ENCODE measurements at regions not wholly inside any gene's neighbourhood (a gene's known extent, or its start where the extent isn't known, plus 50 kb on each side); places are given as distances from the start of the nearest gene placed in this dataset.

GRCh38 chr5:77912721-77913120, 136.6 kb upstream of the TBCA start:
- in situ Hi-C loops (cut with HindIII; ENCODE audit: low sequenced_read_pairs) = no loop called here
- no peak overlapping the region for H3K4me3 ChIP-seq (ENCODE audit: low read depth, low read length)
- DNase-seq (ENCODE audit: low read depth) = no peak
- TF ChIP-seq CTCF (IDR thresholded peaks at IDR 0.05; ENCODE audit: low read depth, low read length, missing control alignments) = no peak

- TF ChIP-seq CTCF (IDR thresholded peaks at IDR 0.05; ENCODE audit: low read depth, low read length, missing control alignments) = no peak
- in situ Hi-C loops (cut with HindIII; ENCODE audit: low sequenced_read_pairs) = no loop called here
- no peak overlapping the region for H3K4me3 ChIP-seq (ENCODE audit: low read depth, low read length)
- no peak for DNase-seq (ENCODE audit: low read depth)
These were observed 134.6 kb upstream of the TBCA start for GRCh38 chr5:77910602-77911188.

GRCh38 chr5:77909237-77909636, 133.1 kb upstream of the TBCA start:
- in situ Hi-C loops (cut with HindIII; ENCODE audit: low sequenced_read_pairs) = no loop called here
- TF ChIP-seq CTCF (IDR thresholded peaks at IDR 0.05; ENCODE audit: low read depth, low read length, missing control alignments) = no peak
- no peak for DNase-seq (ENCODE audit: low read depth)
- no peak overlapping the region for H3K4me3 ChIP-seq (ENCODE audit: low read depth, low read length)

GRCh38 chr5:77908787-77909186, 132.6 kb upstream of the TBCA start:
- no peak for DNase-seq (ENCODE audit: low read depth)
- no peak for TF ChIP-seq CTCF (IDR thresholded peaks at IDR 0.05; ENCODE audit: low read depth, low read length, missing control alignments)
- no peak overlapping the region for H3K4me3 ChIP-seq (ENCODE audit: low read depth, low read length)
- in situ Hi-C loops (cut with HindIII; ENCODE audit: low sequenced_read_pairs) = no loop called here

GRCh38 chr5:77907786-77908185, 131.6 kb upstream of the TBCA start:
- no peak overlapping the region for H3K4me3 ChIP-seq (ENCODE audit: low read depth, low read length)
- in situ Hi-C loops (cut with HindIII; ENCODE audit: low sequenced_read_pairs) = no loop called here
- TF ChIP-seq CTCF (IDR thresholded peaks at IDR 0.05; ENCODE audit: low read depth, low read length, missing control alignments) = no peak
- no peak for DNase-seq (ENCODE audit: low read depth)

- DNase-seq (ENCODE audit: low read depth) = no peak
- in situ Hi-C loops (cut with HindIII; ENCODE audit: low sequenced_read_pairs) = no loop called here
- H3K4me3 ChIP-seq (ENCODE audit: low read depth, low read length) = no peak overlapping the region
- TF ChIP-seq CTCF (IDR thresholded peaks at IDR 0.05; ENCODE audit: low read depth, low read length, missing control alignments) = no peak
These were observed 130.7 kb upstream of the TBCA start for GRCh38 chr5:77906806-77907205.

- in situ Hi-C loops (cut with HindIII; ENCODE audit: low sequenced_read_pairs) = no loop called here
- no peak overlapping the region for H3K4me3 ChIP-seq (ENCODE audit: low read depth, low read length)
- TF ChIP-seq CTCF (IDR thresholded peaks at IDR 0.05; ENCODE audit: low read depth, low read length, missing control alignments) = no peak
- DNase-seq (ENCODE audit: low read depth) = no peak
These were observed 128.2 kb upstream of the TBCA start for GRCh38 chr5:77904362-77904761.
